Panc1 (cell line): ENCODE measurements at regions not wholly inside any gene's neighbourhood (a gene's known extent, or its start where the extent isn't known, plus 50 kb on each side); places are given as distances from the start of the nearest gene placed in this dataset.

Experiments used
- ATAC-seq: fragments of 200-7000 bp; cut with Tn5 transposase; 2 replicates; pipeline ENCODE4 v1.9.1; 2020; ENCODE audit warnings: mild to moderate bottlenecking, moderate library complexity
- BruUV-seq: library from RNA; stranded (reverse); fragments of 400-500 nt; replicated peaks from 2 replicates; lab custom pipeline; 2021; lab: Mats Ljungman, UMichigan
- CTCF ChIA-PET: fragments of 300-600 bp; sonication (Branson Sonifier 250); formaldehyde crosslinking; loops from one replicate; lab custom pipeline; 2022; ENCODE audit warnings: antibody characterized with exemption; lab: Charles Lee
- POLR2A ChIA-PET: fragments of 300-600 bp; sonication (Branson Sonifier 250); formaldehyde crosslinking; loops from one replicate; lab custom pipeline; 2022; ENCODE audit warnings: antibody characterized with exemption; lab: Charles Lee
- DNase-seq: peaks from one replicate; pipeline ENCODE4 v3.0.0-alpha.2; 2010; ENCODE audit warnings: low read depth, low spot score
- H3K27ac ChIP-seq: 2 replicates; pipeline ENCODE4 v1.5.1; 2011; ENCODE audit warnings: mild to moderate bottlenecking, low read length, inconsistent platforms
- H3K27me3 ChIP-seq: fragments of 200-500 bp; sonication (Bioruptor generic); 2 replicates; pipeline ENCODE4 v1.6.0; 2014; ENCODE audit warnings: low read length, inconsistent platforms; ENCODE audit not compliant: control insufficient read depth, insufficient read depth
- H3K36me3 ChIP-seq: fragments of 200-500 bp; sonication (Bioruptor generic); 2 replicates; pipeline ENCODE4 v1.5.1; 2014; ENCODE audit warnings: inconsistent platforms, mild to moderate bottlenecking, low read length, moderate library complexity; ENCODE audit not compliant: control insufficient read depth, insufficient read depth
- H3K4me1 ChIP-seq: 2 replicates; pipeline ENCODE4 v1.5.1; 2011; ENCODE audit warnings: inconsistent platforms, mild to moderate bottlenecking, low read length, moderate library complexity; ENCODE audit not compliant: control insufficient read depth, insufficient read depth
- H3K4me3 ChIP-seq, 2 experiments: 2 replicates each; pipeline ENCODE4 v1.5.1; 2011 to 2012; ENCODE audit warnings: low read depth in 2 of 2, low read length in 2 of 2, mild to moderate bottlenecking in 2 of 2, inconsistent platforms in 1 of 2, moderate library complexity in 1 of 2
- H3K9me3 ChIP-seq: fragments of 200-500 bp; sonication (Bioruptor generic); 2 replicates; pipeline ENCODE4 v1.5.1; 2014; ENCODE audit warnings: low read depth, mild to moderate bottlenecking, inconsistent platforms, low read length, moderate library complexity; ENCODE audit not compliant: control insufficient read depth, insufficient read depth
- CTCF ChIP-seq: fragments of 450-650 bp; IDR thresholded peaks from 2 replicates; pipeline ENCODE4 v1.5.1; 2017; ENCODE audit warnings: mild to moderate bottlenecking
- POLR2AphosphoS5 ChIP-seq: IDR thresholded peaks from 2 replicates; pipeline ENCODE4 v1.6.1; 2012; ENCODE audit warnings: mild to moderate bottlenecking, low read depth, low read length, moderate library complexity
- REST ChIP-seq, 2 experiments: IDR thresholded peaks; 2 replicates each; pipeline ENCODE4 v1.6.1; 2011 to 2012; ENCODE audit warnings: low read depth in 2 of 2, control low read depth in 1 of 2, low read length in 1 of 2, mild to moderate bottlenecking in 1 of 2, moderate library complexity in 1 of 2; ENCODE audit not compliant: insufficient read depth in 1 of 2
- SIN3A ChIP-seq: IDR thresholded peaks from 2 replicates; pipeline ENCODE4 v1.6.1; 2012; ENCODE audit warnings: low read depth, mild to moderate bottlenecking, low read length, moderate library complexity, borderline replicate concordance; ENCODE audit not compliant: insufficient read depth
- TCF7L2 ChIP-seq: IDR thresholded peaks from 2 replicates; pipeline ENCODE4 v1.6.1; 2011; ENCODE audit warnings: mild to moderate bottlenecking, low read depth, low read length, inconsistent platforms
- in situ Hi-C: cut with HindIII; loops from 2 replicates; pipeline ENCODE4 v1.10.0; 2016; ENCODE audit warnings: low sequenced_read_pairs, low pct_unique_long_range_greater_than_20kb
- intact Hi-C: fragments of 100-400 bp; cut with micrococcal nuclease; formaldehyde crosslinking; loops from one replicate; pipeline ENCODE4 v1.10.0; 2022; ENCODE audit not compliant: unreplicated experiment

- ChIA-PET POLR2A (interaction anchor here (0.6 kb wide), 1 partner anchor 64 kb away, joined by 3 read pairs; no protein-coding TSS in a partner anchor), CTCF (interaction anchor here (0.8 kb wide), 1 partner anchor 124 kb away, joined by 3 read pairs; no protein-coding TSS in a partner anchor)
- intact Hi-C loops, result no loop called here
- TF ChIP-seq REST (IDR thresholded peaks at IDR 0.05; ENCODE audit: insufficient read depth in 1 of 2, low read depth in 2 of 2, low read length in 1 of 2) (no peak), CTCF (no peak), SIN3A (no peak), TCF7L2 (no peak), POLR2AphosphoS5 (no peak)
- in situ Hi-C loops, result loop anchor here (25.0 kb wide), 1 partner anchor 279 kb away; no protein-coding TSS in a partner anchor
- BruUV-seq, result no TSS peak
- Histone ChIP-seq H3K27me3 (no peaks in the 10 kb centered on the region), H3K4me3 (no peak overlapping the region), H3K9me3 (peaks cover 21% of the 10 kb centered on the region; the same call in 1 of the 2 replicates), H3K36me3 (peaks cover 6% of the 10 kb centered on the region), H3K4me1 (peaks cover 45% of the 10 kb centered on the region), H3K27ac (peak overlapping the region; percentile 45)
- no peak for ATAC-seq
- DNase-seq, result no peak
Measured at GRCh38 chr17:72416054-72416675, 295.3 kb downstream of the SOX9 start.

- H3K4me1 ChIP-seq, result peaks cover 45% of the 10 kb centered on the region
- POLR2A ChIA-PET, result no interaction called here
- no TSS peak for BruUV-seq
Measured at GRCh38 chr17:72416905-72417304, 296.1 kb downstream of the SOX9 start.

More at GRCh38 chr17:72416905-72417304, 296.1 kb downstream of the SOX9 start:
- intact Hi-C loops (no loop called here), in situ Hi-C loops (loop anchor here (25.0 kb wide), 1 partner anchor 280 kb away; no protein-coding TSS in a partner anchor)
- no peak overlapping the region for H3K4me3 ChIP-seq
- H3K27ac ChIP-seq, result peak overlapping the region; percentile 72
- H3K36me3 ChIP-seq, result peaks cover 6% of the 10 kb centered on the region
- ATAC-seq (no peak), DNase-seq (no peak)
- H3K27me3 ChIP-seq, result no peaks in the 10 kb centered on the region
- H3K9me3 ChIP-seq, result peaks cover 21% of the 10 kb centered on the region; the same call in 1 of the 2 replicates
- CTCF ChIA-PET, result no interaction called here
- no peak for TF ChIP-seq CTCF
